HFFc6 (cell line): ENCODE measurements at regions not wholly inside any gene's neighbourhood (a gene's known extent, or its start where the extent isn't known, plus 50 kb on each side); places are given as distances from the start of the nearest gene placed in this dataset.

Experiments used
- DNase-seq: peaks from one replicate; pipeline ENCODE4 v3.0.0-alpha.2; 2018
- H3K27ac Mint-ChIP-seq: 2 replicates; pipeline ENCODE4 v1.8.0; 2020; ENCODE audit warnings: mild to moderate bottlenecking, mixed read lengths
- H3K27me3 Mint-ChIP-seq: 2 replicates; pipeline ENCODE4 v1.8.0; 2021; ENCODE audit warnings: mild to moderate bottlenecking, moderate library complexity, mixed read lengths; ENCODE audit not compliant: insufficient read depth
- H3K36me3 Mint-ChIP-seq: 2 replicates; pipeline ENCODE4 v1.8.0; 2021; ENCODE audit warnings: low read depth, mixed read lengths
- H3K4me1 Mint-ChIP-seq: 2 replicates; pipeline ENCODE4 v1.8.0; 2020; ENCODE audit warnings: low read depth, mixed read lengths
- H3K4me3 Mint-ChIP-seq: 2 replicates; pipeline ENCODE4 v1.8.0; 2020; ENCODE audit warnings: mild to moderate bottlenecking, moderate library complexity, mixed read lengths
- H3K9me3 Mint-ChIP-seq: 2 replicates; pipeline ENCODE4 v1.8.0; 2020; ENCODE audit warnings: mild to moderate bottlenecking, mixed read lengths
- CTCF ChIP-seq: fragments of 200-600 bp; sonication (generic); IDR thresholded peaks from 2 replicates; pipeline ENCODE4 v1.5.0; 2021; ENCODE audit warnings: antibody characterized with exemption, mild to moderate bottlenecking

- no peak for TF ChIP-seq CTCF
- DNase-seq: no peak
- H3K4me3 Mint-ChIP-seq: no peak overlapping the region
- H3K36me3 Mint-ChIP-seq: no peaks in the 10 kb centered on the region
- H3K27me3 Mint-ChIP-seq: peaks cover 2% of the 10 kb centered on the region; the same call in 1 of the 2 replicates
- no peaks in the 10 kb centered on the region for H3K9me3 Mint-ChIP-seq
- no peak overlapping the region for H3K27ac Mint-ChIP-seq
- peaks cover 4% of the 10 kb centered on the region; the same call in 1 of the 2 replicates for H3K4me1 Mint-ChIP-seq
These were observed 221.0 kb upstream of the MMADHC start for GRCh38 chr2:149808556-149808955.

- no peak for TF ChIP-seq CTCF
- peaks cover 2% of the 10 kb centered on the region; the same call in 1 of the 2 replicates for H3K27me3 Mint-ChIP-seq
- H3K4me3 Mint-ChIP-seq: no peak overlapping the region
These were observed 219.1 kb upstream of the MMADHC start for GRCh38 chr2:149806651-149807050.

GRCh38 chr2:149800624-149801542 lies 213.3 kb upstream of the MMADHC start:
- no peak for TF ChIP-seq CTCF
- Mint-ChIP-seq H3K27me3 (no peaks in the 10 kb centered on the region), H3K27ac (no peak overlapping the region), H3K4me1 (peaks cover 13% of the 10 kb centered on the region), H3K36me3 (no peaks in the 10 kb centered on the region), H3K9me3 (no peaks in the 10 kb centered on the region), H3K4me3 (no peak overlapping the region)
- DNase-seq: no peak

More at GRCh38 chr2:149806651-149807050, 219.1 kb upstream of the MMADHC start:
- Mint-ChIP-seq H3K4me1 (peaks cover 4% of the 10 kb centered on the region; the same call in 1 of the 2 replicates), H3K9me3 (no peaks in the 10 kb centered on the region), H3K36me3 (no peaks in the 10 kb centered on the region), H3K27ac (no peak overlapping the region)
- DNase-seq: no peak

- H3K4me3 Mint-ChIP-seq: no peak overlapping the region
- no peaks in the 10 kb centered on the region for H3K27me3 Mint-ChIP-seq
- DNase-seq: peak; percentile 23
- peak; percentile 57; the same call in 1 of the 2 replicates for TF ChIP-seq CTCF
- H3K36me3 Mint-ChIP-seq: no peaks in the 10 kb centered on the region
- no peaks in the 10 kb centered on the region; the same call in 1 of the 2 replicates for H3K9me3 Mint-ChIP-seq
- H3K27ac Mint-ChIP-seq: no peak overlapping the region
- H3K4me1 Mint-ChIP-seq: peaks cover 13% of the 10 kb centered on the region
These were observed 211.6 kb upstream of the MMADHC start for GRCh38 chr2:149799013-149799705.

GRCh38 chr2:149797030-149797429 lies 209.5 kb upstream of the MMADHC start:
- peaks cover 13% of the 10 kb centered on the region for H3K4me1 Mint-ChIP-seq
- no peaks in the 10 kb centered on the region for H3K36me3 Mint-ChIP-seq
- H3K27ac Mint-ChIP-seq: no peak overlapping the region
- DNase-seq: no peak
- TF ChIP-seq CTCF: no peak
- H3K9me3 Mint-ChIP-seq: peaks cover 4% of the 10 kb centered on the region; the same call in 1 of the 2 replicates
- H3K4me3 Mint-ChIP-seq: no peak overlapping the region
- no peaks in the 10 kb centered on the region for H3K27me3 Mint-ChIP-seq
